Activated CD8-positive, alpha-beta T cell treated with anti-CD3 and anti-CD28 coated beads for 36 hours (primary cell): ENCODE measurements at regions not wholly inside any gene's neighbourhood (a gene's known extent, or its start where the extent isn't known, plus 50 kb on each side); places are given as distances from the start of the nearest gene placed in this dataset.

Experiments
- ATAC-seq: fragments of 200-7000 bp; cut with Tn5 transposase; one replicate; pipeline ENCODE4 v1.10.0; 2021; ENCODE audit warnings: mild to moderate bottlenecking, moderate library complexity
- CTCF ChIA-PET: fragments of 350-600 bp; sonication (Branson Sonifier 250); formaldehyde crosslinking; loops from one replicate; lab custom pipeline; 2021; ENCODE audit warnings: antibody characterized with exemption; lab: Charles Lee
- POLR2A ChIA-PET: fragments of 350-600 bp; sonication (Branson Sonifier 250); formaldehyde crosslinking; loops from one replicate; lab custom pipeline; 2021; ENCODE audit warnings: antibody characterized with exemption; lab: Charles Lee
- DNase-seq: peaks from one replicate; pipeline ENCODE4 v3.0.0-alpha.2; 2020
- H3K27ac Mint-ChIP-seq: one replicate; pipeline ENCODE4 v1.8.0; 2021; ENCODE audit warnings: mild to moderate bottlenecking, mixed read lengths
- H3K27me3 Mint-ChIP-seq: one replicate; pipeline ENCODE4 v1.8.0; 2021; ENCODE audit warnings: mixed read lengths
- H3K36me3 Mint-ChIP-seq: one replicate; pipeline ENCODE4 v1.8.0; 2021; ENCODE audit warnings: low read depth, mixed read lengths
- H3K4me1 Mint-ChIP-seq: one replicate; pipeline ENCODE4 v1.8.0; 2021; ENCODE audit warnings: low read depth, mixed read lengths
- H3K4me3 Mint-ChIP-seq: one replicate; pipeline ENCODE4 v1.8.0; 2021; ENCODE audit warnings: mild to moderate bottlenecking, moderate library complexity, mixed read lengths
- H3K9me3 Mint-ChIP-seq: one replicate; pipeline ENCODE4 v1.8.0; 2021; ENCODE audit warnings: mixed read lengths
- intact Hi-C: fragments of 100-400 bp; cut with micrococcal nuclease; formaldehyde crosslinking; loops from one replicate; pipeline ENCODE4 v1.10.0; 2022
- TF ChIP-seq, protein P1 (sequence below): fragments of 200-600 bp; IDR thresholded peaks from one replicate; pipeline ENCODE4 v1.8.0; 2022; ENCODE audit warnings: antibody characterized with exemption, mild to moderate bottlenecking

DNA sequence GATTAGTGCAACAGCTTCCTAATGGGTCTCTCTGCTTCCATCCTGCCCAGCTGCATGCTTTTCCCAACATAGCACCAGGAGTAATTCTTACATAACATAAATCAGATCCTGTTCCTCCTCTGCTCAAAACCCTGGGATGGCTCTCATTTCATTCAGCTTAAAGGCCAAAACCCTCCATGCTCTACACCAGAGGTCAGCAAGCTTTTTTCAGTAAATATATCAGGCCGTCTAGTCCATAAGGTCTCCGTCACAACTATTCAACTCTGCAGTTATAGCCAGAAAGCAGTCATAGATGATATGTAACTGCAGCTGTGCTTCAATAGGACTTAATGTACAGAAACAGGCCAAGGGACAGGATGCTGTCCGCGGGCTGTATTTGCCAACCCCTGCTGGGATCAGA, 202.8 kb upstream of the UBE2E2 start:
- intact Hi-C loops = no loop called here
- H3K4me1 Mint-ChIP-seq = no peaks in the 10 kb centered on the region
- TF ChIP-seq, protein P1, sequence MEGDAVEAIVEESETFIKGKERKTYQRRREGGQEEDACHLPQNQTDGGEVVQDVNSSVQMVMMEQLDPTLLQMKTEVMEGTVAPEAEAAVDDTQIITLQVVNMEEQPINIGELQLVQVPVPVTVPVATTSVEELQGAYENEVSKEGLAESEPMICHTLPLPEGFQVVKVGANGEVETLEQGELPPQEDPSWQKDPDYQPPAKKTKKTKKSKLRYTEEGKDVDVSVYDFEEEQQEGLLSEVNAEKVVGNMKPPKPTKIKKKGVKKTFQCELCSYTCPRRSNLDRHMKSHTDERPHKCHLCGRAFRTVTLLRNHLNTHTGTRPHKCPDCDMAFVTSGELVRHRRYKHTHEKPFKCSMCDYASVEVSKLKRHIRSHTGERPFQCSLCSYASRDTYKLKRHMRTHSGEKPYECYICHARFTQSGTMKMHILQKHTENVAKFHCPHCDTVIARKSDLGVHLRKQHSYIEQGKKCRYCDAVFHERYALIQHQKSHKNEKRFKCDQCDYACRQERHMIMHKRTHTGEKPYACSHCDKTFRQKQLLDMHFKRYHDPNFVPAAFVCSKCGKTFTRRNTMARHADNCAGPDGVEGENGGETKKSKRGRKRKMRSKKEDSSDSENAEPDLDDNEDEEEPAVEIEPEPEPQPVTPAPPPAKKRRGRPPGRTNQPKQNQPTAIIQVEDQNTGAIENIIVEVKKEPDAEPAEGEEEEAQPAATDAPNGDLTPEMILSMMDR = no peak
- no peak overlapping the region for H3K27ac Mint-ChIP-seq
- H3K9me3 Mint-ChIP-seq = no peaks in the 10 kb centered on the region
- ATAC-seq = no peak
- CTCF ChIA-PET = interaction anchor here (1.3 kb wide), 1 partner anchor 11 kb away, joined by 3 read pairs; no protein-coding TSS in a partner anchor
- no peaks in the 10 kb centered on the region for H3K27me3 Mint-ChIP-seq
- POLR2A ChIA-PET = no interaction called here
- no peaks in the 10 kb centered on the region for H3K36me3 Mint-ChIP-seq
- H3K4me3 Mint-ChIP-seq = no peak overlapping the region
- no peak for DNase-seq

DNA sequence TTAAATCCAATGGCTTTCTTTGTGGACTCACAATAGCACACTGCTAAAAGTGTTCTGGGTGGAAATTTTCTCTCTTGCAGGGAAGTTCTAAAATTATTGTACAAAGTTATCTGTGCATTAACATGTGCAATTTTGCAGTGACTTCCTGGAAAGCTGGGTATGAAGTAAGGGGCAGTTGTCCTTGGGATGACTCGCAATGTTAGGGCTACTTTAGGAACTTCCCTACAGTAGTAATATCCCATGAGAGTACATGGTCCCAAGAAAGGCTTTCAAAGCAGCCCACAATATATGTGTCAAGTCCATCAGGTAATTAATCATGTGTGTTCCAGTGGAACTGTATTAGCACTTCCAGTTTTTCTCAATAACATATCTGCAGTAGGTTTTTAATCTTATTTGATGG, 201.0 kb upstream of the UBE2E2 start:
- intact Hi-C loops = no loop called here
- H3K27me3 Mint-ChIP-seq = no peaks in the 10 kb centered on the region
- H3K36me3 Mint-ChIP-seq = no peaks in the 10 kb centered on the region
- CTCF ChIA-PET = interaction anchor here (1.4 kb wide), 1 partner anchor 9 kb away, joined by 4 read pairs; no protein-coding TSS in a partner anchor
- H3K4me1 Mint-ChIP-seq = no peaks in the 10 kb centered on the region
- DNase-seq (no peak), ATAC-seq (no peak)
- H3K27ac Mint-ChIP-seq = no peak overlapping the region
- TF ChIP-seq, protein P1 = no peak
- POLR2A ChIA-PET = no interaction called here
- no peak overlapping the region for H3K4me3 Mint-ChIP-seq
- H3K9me3 Mint-ChIP-seq = no peaks in the 10 kb centered on the region

DNA sequence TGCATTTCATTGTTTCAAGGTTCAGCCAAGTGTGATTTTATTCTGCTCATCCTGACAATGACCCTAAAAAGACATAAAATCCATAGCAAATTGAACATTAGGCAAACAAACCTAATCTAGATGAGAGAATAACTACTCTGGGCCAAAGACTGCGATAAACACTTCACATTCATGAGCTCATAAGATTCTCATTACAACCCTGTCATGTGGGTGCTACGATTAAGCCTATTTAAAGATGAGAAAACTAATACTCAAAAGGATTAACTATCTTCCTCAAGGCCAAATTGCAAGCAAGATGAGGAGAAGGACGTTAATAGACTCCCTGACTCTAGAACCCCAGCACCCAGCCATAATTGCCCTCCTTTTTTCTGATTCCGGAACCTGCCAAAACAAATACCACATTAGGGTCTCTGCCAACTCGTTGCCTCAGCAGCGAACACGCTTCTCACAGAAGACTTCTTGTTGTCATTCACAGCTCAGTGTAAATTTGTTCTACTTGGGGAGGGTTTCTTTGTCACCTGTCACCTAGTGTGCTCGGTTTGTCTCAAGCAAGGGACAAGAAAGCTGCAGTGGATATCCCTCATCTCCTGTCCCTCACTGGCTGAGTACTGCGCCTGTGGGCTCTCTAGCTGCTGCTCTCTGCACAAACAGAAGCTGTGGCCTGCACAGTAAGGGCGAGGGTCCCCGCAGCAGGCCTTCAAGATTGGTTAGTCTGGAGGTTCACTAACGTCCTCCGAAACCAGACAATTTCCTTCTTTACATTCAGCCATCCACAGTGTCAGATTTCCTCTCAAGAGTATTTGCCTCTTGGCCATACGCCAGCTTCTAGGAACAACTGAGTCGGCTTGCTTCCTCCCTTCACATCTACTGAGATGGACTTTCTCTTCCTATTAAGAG, 200.0 kb upstream of the UBE2E2 start:
- intact Hi-C loops = no loop called here
- CTCF ChIA-PET = no interaction called here
- Mint-ChIP-seq H3K36me3 (no peaks in the 10 kb centered on the region), H3K27me3 (no peaks in the 10 kb centered on the region), H3K4me1 (no peaks in the 10 kb centered on the region), H3K4me3 (no peak overlapping the region), H3K27ac (no peak overlapping the region), H3K9me3 (no peaks in the 10 kb centered on the region)
- TF ChIP-seq, protein P1 = no peak
- ATAC-seq (no peak), DNase-seq (no peak)
- POLR2A ChIA-PET = no interaction called here

DNA sequence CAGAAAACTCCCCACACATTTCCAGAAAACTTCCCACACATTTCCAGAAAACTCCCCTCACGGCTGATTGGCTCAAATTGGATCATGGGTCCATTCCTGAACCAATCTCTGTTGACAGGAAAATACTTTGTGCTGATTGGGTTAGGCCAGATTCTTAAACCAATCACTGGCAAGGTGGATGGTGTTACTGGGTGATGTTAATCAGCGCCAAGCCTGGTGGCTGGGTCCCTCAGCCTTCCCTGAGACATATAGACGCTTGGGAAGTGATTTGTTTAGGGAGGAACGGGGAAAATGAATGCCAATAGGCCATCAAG, 199.4 kb upstream of the UBE2E2 start:
- H3K27me3 Mint-ChIP-seq = no peaks in the 10 kb centered on the region
- no peak for ATAC-seq
- DNase-seq = no peak
- H3K36me3 Mint-ChIP-seq = no peaks in the 10 kb centered on the region
- H3K27ac Mint-ChIP-seq = no peak overlapping the region
- H3K4me3 Mint-ChIP-seq = no peak overlapping the region
- ChIA-PET POLR2A (no interaction called here), CTCF (no interaction called here)
- TF ChIP-seq, protein P1 = no peak
- H3K4me1 Mint-ChIP-seq = no peaks in the 10 kb centered on the region
- H3K9me3 Mint-ChIP-seq = no peaks in the 10 kb centered on the region
- intact Hi-C loops = no loop called here

DNA sequence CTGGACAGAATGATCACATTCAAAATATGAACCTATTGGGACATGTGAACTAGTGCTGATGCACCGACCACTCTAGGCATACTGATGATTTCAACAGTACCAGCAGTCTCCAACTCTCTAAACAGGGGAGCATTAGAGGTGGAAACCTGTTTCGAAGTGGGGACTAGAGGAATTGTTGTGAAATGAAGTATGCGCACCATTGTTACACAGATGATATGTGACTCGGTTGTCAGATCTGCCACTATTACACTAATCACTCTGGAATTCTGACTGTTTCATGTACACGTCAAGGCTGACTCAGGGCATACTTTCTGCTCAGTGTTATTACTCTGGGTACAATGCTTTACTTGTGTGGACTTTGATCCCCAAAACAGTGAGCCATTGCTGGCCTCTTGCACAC, 198.2 kb upstream of the UBE2E2 start:
- TF ChIP-seq, protein P1 = no peak
- Mint-ChIP-seq H3K4me3 (no peak overlapping the region), H3K9me3 (no peaks in the 10 kb centered on the region), H3K4me1 (no peaks in the 10 kb centered on the region), H3K27ac (no peak overlapping the region), H3K36me3 (no peaks in the 10 kb centered on the region), H3K27me3 (no peaks in the 10 kb centered on the region)
- ChIA-PET CTCF (no interaction called here), POLR2A (no interaction called here)
- ATAC-seq (no peak), DNase-seq (no peak)
- intact Hi-C loops = no loop called here
